GM12864 (cell line): ENCODE measurements at regions not wholly inside any gene's neighbourhood (a gene's known extent, or its start where the extent isn't known, plus 50 kb on each side); places are given as distances from the start of the nearest gene placed in this dataset.
A peak's percentile ranks its signal among the peaks of the same experiment; 100 is the strongest.

Source experiments
- DNase-seq: peaks from one replicate; pipeline ENCODE4 v3.0.0-alpha.2; 2011; ENCODE audit warnings: low read depth
- H3K4me3 ChIP-seq: 2 replicates; pipeline ENCODE4 v1.5.1; 2011; ENCODE audit warnings: mild to moderate bottlenecking, low read depth, low read length, control low read depth
- TF ChIP-seq, protein P1 (sequence below): IDR thresholded peaks from 2 replicates; pipeline ENCODE4 v1.5.1; 2011; ENCODE audit warnings: low read depth, mild to moderate bottlenecking, moderate library complexity, low read length, control low read depth, inconsistent platforms; ENCODE audit errors: missing control alignments

GRCh38 chr16:5502467-5502869 is 404.9 kb upstream of the EEF2KMT start:
- TF ChIP-seq, protein P1, sequence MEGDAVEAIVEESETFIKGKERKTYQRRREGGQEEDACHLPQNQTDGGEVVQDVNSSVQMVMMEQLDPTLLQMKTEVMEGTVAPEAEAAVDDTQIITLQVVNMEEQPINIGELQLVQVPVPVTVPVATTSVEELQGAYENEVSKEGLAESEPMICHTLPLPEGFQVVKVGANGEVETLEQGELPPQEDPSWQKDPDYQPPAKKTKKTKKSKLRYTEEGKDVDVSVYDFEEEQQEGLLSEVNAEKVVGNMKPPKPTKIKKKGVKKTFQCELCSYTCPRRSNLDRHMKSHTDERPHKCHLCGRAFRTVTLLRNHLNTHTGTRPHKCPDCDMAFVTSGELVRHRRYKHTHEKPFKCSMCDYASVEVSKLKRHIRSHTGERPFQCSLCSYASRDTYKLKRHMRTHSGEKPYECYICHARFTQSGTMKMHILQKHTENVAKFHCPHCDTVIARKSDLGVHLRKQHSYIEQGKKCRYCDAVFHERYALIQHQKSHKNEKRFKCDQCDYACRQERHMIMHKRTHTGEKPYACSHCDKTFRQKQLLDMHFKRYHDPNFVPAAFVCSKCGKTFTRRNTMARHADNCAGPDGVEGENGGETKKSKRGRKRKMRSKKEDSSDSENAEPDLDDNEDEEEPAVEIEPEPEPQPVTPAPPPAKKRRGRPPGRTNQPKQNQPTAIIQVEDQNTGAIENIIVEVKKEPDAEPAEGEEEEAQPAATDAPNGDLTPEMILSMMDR = peak; percentile 28
- H3K4me3 ChIP-seq = no peak overlapping the region
- DNase-seq = no peak

GRCh38 chr16:5500526-5500925 is 402.9 kb upstream of the EEF2KMT start:
- TF ChIP-seq, protein P1 = no peak
- H3K4me3 ChIP-seq = no peak overlapping the region
- no peak for DNase-seq

GRCh38 chr16:5498562-5498961 is 401.0 kb upstream of the EEF2KMT start:
- no peak for DNase-seq
- no peak overlapping the region for H3K4me3 ChIP-seq
- TF ChIP-seq, protein P1 = no peak

GRCh38 chr16:5496013-5496412 is 398.4 kb upstream of the EEF2KMT start:
- DNase-seq = no peak
- no peak overlapping the region for H3K4me3 ChIP-seq
- TF ChIP-seq, protein P1 = no peak

DNA sequence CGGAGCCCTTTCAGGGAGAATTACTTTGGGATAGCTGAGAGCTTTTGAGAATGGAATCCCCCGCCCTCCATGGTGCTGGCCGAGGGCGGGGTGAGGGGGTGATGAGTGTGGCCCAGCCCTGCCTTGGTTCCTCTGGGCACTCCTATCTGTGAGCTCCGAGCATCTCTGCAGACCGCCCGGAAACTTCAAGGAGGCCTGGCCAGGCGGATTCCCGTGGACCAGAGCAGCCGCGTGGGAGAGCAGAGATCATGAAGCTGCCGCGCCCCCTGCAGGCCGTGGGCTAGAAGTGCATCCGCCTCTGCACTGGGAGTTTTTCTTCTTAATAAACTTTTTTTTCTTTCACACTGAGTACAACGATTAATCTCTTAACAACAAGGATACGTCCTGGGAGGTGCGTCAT is 392.9 kb upstream of the EEF2KMT start:
- no peak overlapping the region for H3K4me3 ChIP-seq
- TF ChIP-seq, protein P1 = peak; percentile 77
- DNase-seq = no peak

DNA sequence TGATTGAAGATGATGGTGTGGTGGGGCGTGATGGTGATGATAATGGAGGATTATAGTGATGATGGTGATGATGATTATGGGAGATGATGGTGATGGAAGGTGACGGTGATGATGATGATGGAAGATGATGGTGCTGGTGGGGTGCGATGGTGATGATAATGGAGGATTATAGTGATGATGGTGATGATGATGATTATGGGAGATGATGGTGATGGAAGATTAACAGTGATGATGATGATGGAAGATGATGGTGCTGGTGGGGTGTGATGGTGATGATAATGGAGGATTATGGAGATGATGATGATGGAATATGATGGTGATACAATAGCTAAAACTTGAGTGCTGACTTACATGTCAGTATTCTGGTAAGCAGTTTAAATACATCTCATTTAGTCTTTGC is 391.0 kb upstream of the EEF2KMT start:
- TF ChIP-seq, protein P1 = no peak
- DNase-seq = no peak
- H3K4me3 ChIP-seq = no peak overlapping the region

GRCh38 chr16:5487728-5488127 is 390.1 kb upstream of the EEF2KMT start:
- DNase-seq = no peak
- TF ChIP-seq, protein P1 = no peak
- H3K4me3 ChIP-seq = no peak overlapping the region
